H9 (cell line): ENCODE measurements at regions not wholly inside any gene's neighbourhood (a gene's known extent, or its start where the extent isn't known, plus 50 kb on each side); places are given as distances from the start of the nearest gene placed in this dataset.

Experiments
- DNase-seq: peaks from one replicate; pipeline ENCODE4 v3.0.0-alpha.2; 2017
- H2AFZ ChIP-seq: one replicate; pipeline ENCODE4 v1.6.1; 2013; ENCODE audit warnings: mild to moderate bottlenecking, low read length, control low read depth, moderate library complexity
- H2AK5ac ChIP-seq: 2 replicates; pipeline ENCODE4 v1.6.1; 2013; ENCODE audit warnings: low read length, control low read depth, mixed read lengths; ENCODE audit not compliant: insufficient read length
- H2BK120ac ChIP-seq: one replicate; pipeline ENCODE4 v1.6.1; 2013; ENCODE audit warnings: low read depth, mild to moderate bottlenecking, low read length, control low read depth, inconsistent platforms; ENCODE audit not compliant: poor library complexity, severe bottlenecking
- H2BK12ac ChIP-seq: 2 replicates; pipeline ENCODE4 v1.6.1; 2013; ENCODE audit warnings: low read length, control low read depth, mixed read lengths, low read depth; ENCODE audit not compliant: insufficient read length
- H2BK15ac ChIP-seq: 2 replicates; pipeline ENCODE4 v1.6.1; 2013; ENCODE audit warnings: low read depth, low read length, control low read depth
- H2BK20ac ChIP-seq: one replicate; pipeline ENCODE4 v1.6.1; 2013; ENCODE audit warnings: low read depth, mild to moderate bottlenecking, low read length, control low read depth, inconsistent platforms; ENCODE audit not compliant: poor library complexity, severe bottlenecking
- H2BK5ac ChIP-seq: 2 replicates; pipeline ENCODE4 v1.6.1; 2013; ENCODE audit warnings: low read length, control low read depth, mixed read lengths; ENCODE audit not compliant: insufficient read length
- H3K14ac ChIP-seq: 2 replicates; pipeline ENCODE4 v1.6.1; 2013; ENCODE audit warnings: low read length, control low read depth; ENCODE audit not compliant: insufficient read depth
- H3K18ac ChIP-seq: 2 replicates; pipeline ENCODE4 v1.6.1; 2013; ENCODE audit warnings: low read depth, mild to moderate bottlenecking, mixed read lengths, low read length, control low read depth; ENCODE audit not compliant: insufficient read length
- H3K23ac ChIP-seq: 2 replicates; pipeline ENCODE4 v1.6.1; 2013; ENCODE audit warnings: low read length, control low read depth, mixed read lengths, low read depth; ENCODE audit not compliant: insufficient read length
- H3K23me2 ChIP-seq: 2 replicates; pipeline ENCODE4 v1.6.1; 2013; ENCODE audit warnings: low read depth, mild to moderate bottlenecking, mixed read lengths, low read length, control low read depth; ENCODE audit not compliant: insufficient read length, poor library complexity, severe bottlenecking
- H3K27ac ChIP-seq: 2 replicates; pipeline ENCODE4 v1.5.1; 2013; ENCODE audit warnings: low read length, control low read depth, mixed read lengths, low read depth; ENCODE audit not compliant: insufficient read length
- H3K27me3 ChIP-seq: 2 replicates; pipeline ENCODE4 v1.6.1; 2013; ENCODE audit warnings: low read length, control low read depth, inconsistent platforms; ENCODE audit not compliant: insufficient read depth
- H3K4ac ChIP-seq: 2 replicates; pipeline ENCODE4 v1.6.1; 2013; ENCODE audit warnings: low read depth, mild to moderate bottlenecking, control low read depth, inconsistent platforms, low read length, moderate library complexity
- H3K4me1 ChIP-seq: 2 replicates; pipeline ENCODE4 v1.6.1; 2013; ENCODE audit warnings: low read length, control low read depth, inconsistent platforms; ENCODE audit not compliant: insufficient read depth
- H3K4me2 ChIP-seq: 2 replicates; pipeline ENCODE4 v1.6.1; 2013; ENCODE audit warnings: low read length, control low read depth, mixed read lengths; ENCODE audit not compliant: insufficient read length, insufficient read depth
- H3K56ac ChIP-seq: 2 replicates; pipeline ENCODE4 v1.6.1; 2013; ENCODE audit warnings: low read depth, mild to moderate bottlenecking, mixed read lengths, low read length, control low read depth; ENCODE audit not compliant: insufficient read length
- H3K79me1 ChIP-seq: 2 replicates; pipeline ENCODE4 v1.6.1; 2013; ENCODE audit warnings: low read depth, mild to moderate bottlenecking, moderate library complexity, low read length, control low read depth, inconsistent platforms; ENCODE audit not compliant: insufficient read depth, poor library complexity, severe bottlenecking
- H3K79me2 ChIP-seq: 2 replicates; pipeline ENCODE4 v1.6.1; 2013; ENCODE audit warnings: low read length, control low read depth, inconsistent platforms; ENCODE audit not compliant: insufficient read depth
- H3K9ac ChIP-seq: 2 replicates; pipeline ENCODE4 v1.6.1; 2013; ENCODE audit warnings: low read length, control low read depth, mixed read lengths; ENCODE audit not compliant: insufficient read length; ENCODE audit errors: extremely low read depth
- H3K9me3 ChIP-seq: one replicate; pipeline ENCODE4 v1.6.1; 2013; ENCODE audit warnings: low read depth, low read length, inconsistent platforms; ENCODE audit not compliant: control insufficient read depth
- H3T11ph ChIP-seq: one replicate; pipeline ENCODE4 v1.6.1; 2013; ENCODE audit warnings: mild to moderate bottlenecking, low read length, control low read depth, inconsistent platforms
- H4K20me1 ChIP-seq: one replicate; pipeline ENCODE4 v1.6.1; 2013; ENCODE audit not compliant: control insufficient read depth, insufficient read length, insufficient read depth
- H4K5ac ChIP-seq: 2 replicates; pipeline ENCODE4 v1.6.1; 2013; ENCODE audit warnings: low read depth, mild to moderate bottlenecking, mixed read lengths, low read length, control low read depth; ENCODE audit not compliant: insufficient read length
- H4K8ac ChIP-seq: replicated peaks from 2 replicates; pipeline ENCODE4 v1.6.1; 2013; ENCODE audit warnings: low read length, control low read depth, mixed read lengths, low read depth; ENCODE audit not compliant: insufficient read length
- H4K91ac ChIP-seq: 2 replicates; pipeline ENCODE4 v1.6.1; 2013; ENCODE audit warnings: low read depth, mild to moderate bottlenecking, moderate library complexity, mixed read lengths, low read length, control low read depth; ENCODE audit not compliant: insufficient read length
- H3K27ac Mint-ChIP-seq, 3 experiments: 2 replicates in 2 of 3; 3 replicates in 1 of 3; pipeline ENCODE4 v1.8.0; 2020 to 2021; ENCODE audit warnings: mixed read lengths in 3 of 3, mild to moderate bottlenecking in 1 of 3, moderate library complexity in 1 of 3
- H3K27me3 Mint-ChIP-seq: 2 replicates; pipeline ENCODE4 v1.8.0; 2021; ENCODE audit warnings: low read depth, mild to moderate bottlenecking, moderate library complexity, mixed read lengths
- H3K36me3 Mint-ChIP-seq, 3 experiments: 2 replicates in 2 of 3; 3 replicates in 1 of 3; pipeline ENCODE4 v1.8.0; 2020 to 2021; ENCODE audit warnings: low read depth in 3 of 3, mixed read lengths in 3 of 3; ENCODE audit not compliant: insufficient read depth in 1 of 3
- H3K4me1 Mint-ChIP-seq, 2 experiments: 2 replicates each; pipeline ENCODE4 v1.8.0; 2020; ENCODE audit warnings: mixed read lengths in 2 of 2
- H3K4me3 Mint-ChIP-seq, 2 experiments: 2 replicates in 1 of 2; 3 replicates in 1 of 2; pipeline ENCODE4 v1.8.0; 2020 to 2021; ENCODE audit warnings: mild to moderate bottlenecking in 2 of 2, mixed read lengths in 2 of 2, moderate library complexity in 1 of 2
- H3K9me3 Mint-ChIP-seq, 2 experiments: 2 replicates in 1 of 2; 3 replicates in 1 of 2; pipeline ENCODE4 v1.8.0; 2020; ENCODE audit warnings: mild to moderate bottlenecking in 2 of 2, mixed read lengths in 2 of 2, moderate library complexity in 1 of 2
- CTCF ChIP-seq: fragments of 200-600 bp; sonication (generic); conservative IDR thresholded peaks from 3 replicates; pipeline ENCODE4 v1.8.0; 2021; ENCODE audit warnings: antibody characterized with exemption, mild to moderate bottlenecking
- WGBS: extraction: QIAGEN DNeasy Blood & Tissue Kit; methylation state at CpG from one replicate; pipeline ENCODE4 v1.1.7; 2013; ENCODE audit warnings: missing lambda C conversion rate, low lambda C conversion rate, mixed read lengths; ENCODE audit not compliant: insufficient read length; ENCODE audit errors: extremely low coverage; 5-methylcytosine and 5-hydroxymethylcytosine counted together

DNA sequence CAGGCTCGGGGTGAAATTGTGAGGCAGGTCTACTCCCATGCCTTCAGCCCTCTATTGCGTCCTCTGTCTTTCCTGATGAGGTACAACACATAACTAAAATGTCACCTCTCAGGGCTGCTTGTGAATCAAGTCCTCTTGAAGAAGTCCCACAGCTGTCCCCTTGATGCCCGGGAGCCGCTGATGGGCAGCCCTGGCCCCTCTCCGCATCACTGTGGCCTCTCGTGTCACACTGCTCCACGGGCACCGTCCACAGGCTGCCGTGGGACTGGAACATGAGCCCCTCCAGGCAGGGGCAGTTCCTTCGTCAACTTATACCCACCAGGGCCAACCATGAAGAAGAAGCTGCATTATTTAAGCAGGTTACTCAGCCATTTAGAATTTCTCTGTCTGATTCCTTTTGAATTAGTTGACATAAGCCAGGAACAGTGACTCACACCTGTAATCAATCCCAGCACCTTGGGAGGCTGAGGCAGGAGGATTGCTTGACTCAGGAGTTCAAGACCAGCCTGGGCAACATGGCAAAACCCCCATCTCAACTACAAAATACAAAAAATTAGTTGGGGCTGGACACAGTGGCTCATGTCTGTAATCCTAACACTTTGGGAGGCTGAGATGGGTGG is 58.5 kb upstream of the UBE3C start:
- Histone ChIP-seq H2BK5ac (no peak overlapping the region), H2AK5ac (no peak overlapping the region), H4K5ac (no peak overlapping the region), H3K23ac (no peak overlapping the region), H3K9ac (no peak overlapping the region), H2BK12ac (no peak overlapping the region), H2AFZ (no peak overlapping the region), H3K27ac (no peak overlapping the region), H4K91ac (no peak overlapping the region), H2BK15ac (no peak overlapping the region), H3K79me2 (no peaks in the 10 kb centered on the region), H3K27me3 (no peaks in the 10 kb centered on the region; the same call in 1 of the 2 replicates), H3K4me1 (no peaks in the 10 kb centered on the region), H3K79me1 (no peaks in the 10 kb centered on the region), H3K56ac (no peak overlapping the region), H3T11ph (no peak overlapping the region), H2BK120ac (no peak overlapping the region), H4K8ac (no peak overlapping the region), H3K23me2 (peaks cover 8% of the 10 kb centered on the region), H3K18ac (no peak overlapping the region), H2BK20ac (no peak overlapping the region), H3K9me3 (peaks cover 10% of the 10 kb centered on the region), H3K4me2 (no peak overlapping the region), H4K20me1 (no peaks in the 10 kb centered on the region), H3K14ac (no peak overlapping the region; the same call in 1 of the 2 replicates), H3K4ac (no peak overlapping the region)
- H3K27ac Mint-ChIP-seq = no peak overlapping the region
- WGBS = no CpG with 5 or more reads among the region's 10 CpGs
- H3K9me3 Mint-ChIP-seq = peaks cover 17 to 27% of the 10 kb centered on the region in 2 experiments
- DNase-seq = no peak
- TF ChIP-seq CTCF = no peak
- H3K4me3 Mint-ChIP-seq = no peak overlapping the region
- peaks cover 60% of the 10 kb centered on the region for H3K27me3 Mint-ChIP-seq
- H3K4me1 Mint-ChIP-seq = peaks cover 8 to 12% of the 10 kb centered on the region in 2 experiments; a peak in 2 of 4 replicates
- peaks cover 2 to 7% (median 7%) of the 10 kb centered on the region in 3 experiments; a peak in 6 of 7 replicates for H3K36me3 Mint-ChIP-seq
